ENCODE measurements at regions not wholly inside any gene's neighbourhood (a gene's known extent, or its start where the extent isn't known, plus 50 kb on each side); places are given as distances from the start of the nearest gene placed in this dataset.

GRCh38 chr6:66568271-66568670 is 861.2 kb upstream of the EYS start:
- no peak for DNase-seq (ENCODE audit: low read depth, low spot score)
- no peak for FAIRE-seq
- peaks cover 3% of the 10 kb centered on the region for H3K9me3 ChIP-seq (replicated peaks; ENCODE audit: control insufficient read depth, insufficient read depth, low read length)
- ChIA-PET POLR2A (no interaction called here), CTCF (no interaction called here)
- no peaks in the 10 kb centered on the region for H4K20me1 ChIP-seq (replicated peaks; ENCODE audit: control insufficient read depth, extremely low read depth, insufficient read depth, low read length)
- dilution Hi-C loops (cut with MboI; ENCODE audit: extremely low pct_ligation_motif_present, low sequenced_read_pairs): no loop called here
- H3K79me2 ChIP-seq (ENCODE audit: control insufficient read depth, insufficient read depth, low read length): no peaks in the 10 kb centered on the region
- H3K36me3 ChIP-seq (ENCODE audit: control insufficient read depth in 2 of 2, extremely low read depth in 1 of 2, insufficient read depth in 2 of 2, low read length in 2 of 2): no peaks in the 10 kb centered on the region
- H3K9ac ChIP-seq (replicated peaks; ENCODE audit: extremely low read depth, insufficient read depth, low read length): no peak overlapping the region
- H3K4me2 ChIP-seq (ENCODE audit: insufficient read depth, low read length): no peak overlapping the region
- no peaks in the 10 kb centered on the region for H3K9me1 ChIP-seq (replicated peaks; ENCODE audit: control insufficient read depth, extremely low read depth, insufficient read depth, low read length)
- H2AFZ ChIP-seq (ENCODE audit: low read depth, low read length): no peak overlapping the region
- H3K27me3 ChIP-seq (ENCODE audit: control insufficient read depth in 2 of 2, insufficient read depth in 2 of 2, low read length in 2 of 2): no peaks in the 10 kb centered on the region
- TF ChIP-seq GATA2 (IDR thresholded peaks at IDR 0.05; ENCODE audit: insufficient read depth, insufficient read length, low read depth, low read length) (no peak), MYC (IDR thresholded peaks at IDR 0.05; ENCODE audit: low read depth, low read length) (no peak), JUN (IDR thresholded peaks at IDR 0.05; ENCODE audit: borderline replicate concordance, insufficient read depth, insufficient read length, low read depth) (no peak), FOS (IDR thresholded peaks at IDR 0.05; ENCODE audit: borderline replicate concordance, insufficient read depth, low read length) (no peak), MAX (IDR thresholded peaks at IDR 0.05; ENCODE audit: insufficient read depth, insufficient read length) (no peak), CTCF (IDR thresholded peaks at IDR 0.05; ENCODE audit: extremely low read depth in 1 of 2, insufficient read depth in 1 of 2, low read depth in 1 of 2, low read length in 2 of 2) (no peak), POLR2A (IDR thresholded peaks at IDR 0.05; ENCODE audit: low read depth, low read length) (no peak), EZH2 (IDR thresholded peaks at IDR 0.05; ENCODE audit: borderline replicate concordance, low read depth, low read length, severe bottlenecking) (no peak)
- intact Hi-C loops (cut with micrococcal nuclease): no loop called here
- no peak overlapping the region for H3K27ac ChIP-seq (ENCODE audit: insufficient read depth, low read depth, low read length)
- no TSS peak for BruUV-seq (replicated peaks)
- no peak overlapping the region for H3K4me3 ChIP-seq (replicated peaks in 1 of 3; ENCODE audit: insufficient read depth in 1 of 3, low read depth in 1 of 3, low read length in 3 of 3)
- no peaks in the 10 kb centered on the region for H3K4me1 ChIP-seq (ENCODE audit: control insufficient read depth, extremely low read depth, insufficient read depth, low read length)

Measured in endothelial cell of umbilical vein (primary cell).